CD4-positive, alpha-beta T cell treated with Interleukin-6 for 4 hours (primary cell): ENCODE measurements at regions not wholly inside any gene's neighbourhood (a gene's known extent, or its start where the extent isn't known, plus 50 kb on each side); places are given as distances from the start of the nearest gene placed in this dataset.

Experiments used
- DNase-seq: peaks from one replicate; pipeline ENCODE4 v3.0.0-alpha.2; 2020; ENCODE audit warnings: mixed read lengths

DNA sequence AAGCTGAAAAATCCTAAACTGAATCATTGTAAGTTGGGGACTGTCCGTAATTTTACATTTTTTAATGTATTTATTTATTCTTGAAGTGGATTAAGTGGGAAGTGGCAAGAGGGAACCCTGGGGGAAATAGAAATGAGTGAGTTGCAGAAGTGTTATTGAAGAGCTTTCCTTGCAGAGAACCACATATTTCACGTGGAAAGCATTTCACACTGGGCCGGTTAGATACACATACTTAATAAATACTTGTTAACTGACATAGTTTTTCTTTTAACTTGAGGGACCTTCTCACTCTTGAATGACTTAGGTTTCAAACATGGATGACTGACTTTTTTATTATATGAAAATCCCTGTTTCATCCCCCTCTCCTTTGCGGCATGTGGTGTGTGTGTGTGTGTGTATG lies 239.3 kb downstream of the LMO4 start:
- DNase-seq, result no peak

GRCh38 chr1:87568911-87569310 lies 240.2 kb downstream of the LMO4 start:
- DNase-seq, result no peak

DNA sequence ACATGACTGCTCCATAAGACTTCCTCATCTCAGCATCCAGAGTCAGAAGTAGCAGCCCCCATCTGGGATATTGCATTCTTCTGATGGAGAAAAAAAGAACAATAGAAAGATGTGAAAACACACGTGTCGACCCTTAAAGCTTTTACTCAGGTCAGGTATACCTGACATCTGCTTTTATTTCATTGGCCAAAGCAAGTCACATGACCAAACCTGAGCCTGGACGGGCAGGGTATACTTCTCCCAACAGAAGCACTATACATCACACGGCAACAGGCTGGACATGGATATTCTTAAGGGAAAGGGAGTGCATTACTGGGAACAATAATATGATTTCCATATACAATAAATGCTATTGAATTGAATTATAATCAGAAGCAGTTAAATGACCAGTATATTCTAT lies 243.3 kb downstream of the LMO4 start:
- DNase-seq, result no peak

DNA sequence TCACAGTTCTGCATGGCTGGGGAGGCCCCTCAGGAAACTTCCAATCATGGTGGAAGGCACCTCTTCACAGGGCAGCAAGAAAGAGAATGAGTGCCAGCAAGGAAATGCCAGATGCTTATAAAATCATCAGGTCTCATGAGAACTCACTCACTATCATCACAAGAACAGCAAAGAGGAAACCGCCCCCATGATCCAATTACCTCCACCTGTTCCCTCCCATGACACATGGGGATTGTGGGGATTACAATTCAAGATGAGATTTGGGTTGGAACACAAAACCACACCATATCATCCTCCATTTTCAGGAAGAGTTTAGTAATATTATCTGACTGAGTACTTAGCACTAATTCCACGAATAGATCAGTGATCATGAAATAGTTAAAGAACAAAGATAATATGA lies 244.2 kb downstream of the LMO4 start:
- no peak for DNase-seq

DNA sequence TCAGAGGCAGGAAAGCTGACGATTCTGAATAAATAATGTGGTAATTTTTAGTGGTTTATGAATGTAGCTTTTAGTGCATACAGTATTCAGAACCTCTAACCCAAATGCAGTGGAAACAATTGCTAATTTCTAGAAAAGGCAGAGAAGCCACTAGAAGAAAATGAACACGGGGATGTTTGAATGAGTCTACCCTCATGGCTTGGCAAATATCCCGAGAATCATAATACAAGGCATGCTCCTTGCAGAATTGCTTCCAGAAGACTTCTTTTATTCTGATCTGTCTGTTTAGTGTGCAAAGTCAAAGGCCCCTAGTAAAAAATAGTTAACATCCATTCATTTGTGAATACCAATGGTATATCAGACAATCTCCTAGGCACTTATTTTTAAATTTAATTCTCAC lies 246.8 kb downstream of the LMO4 start:
- DNase-seq, result no peak

GRCh38 chr1:87578464-87578863 lies 249.8 kb downstream of the LMO4 start:
- DNase-seq, result no peak

- no peak for DNase-seq
These were observed 254.8 kb downstream of the LMO4 start for GRCh38 chr1:87583459-87583858.

GRCh38 chr1:87584586-87584985 lies 255.9 kb downstream of the LMO4 start:
- DNase-seq, result no peak

DNA sequence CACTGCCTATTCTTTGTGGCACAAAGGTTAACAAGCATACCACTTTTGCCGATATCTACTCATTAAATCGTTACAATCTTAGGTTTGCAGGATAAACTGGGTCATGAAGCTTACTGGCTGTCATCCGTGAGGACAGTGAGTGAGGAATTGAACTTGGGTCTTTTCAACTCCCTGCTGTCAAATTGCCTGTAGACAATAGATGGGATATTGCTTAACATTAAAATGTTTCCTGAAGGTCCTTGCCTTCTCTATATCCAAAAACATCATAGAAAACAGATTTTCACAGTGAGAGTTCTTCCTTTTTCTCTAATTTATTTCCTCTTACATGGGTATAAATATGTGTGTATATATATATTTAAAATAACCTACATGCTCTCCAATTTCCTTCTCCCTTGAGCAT lies 257.8 kb downstream of the LMO4 start:
- no peak for DNase-seq

- DNase-seq, result no peak
These were observed 259.8 kb downstream of the LMO4 start for GRCh38 chr1:87588495-87588894.

DNA sequence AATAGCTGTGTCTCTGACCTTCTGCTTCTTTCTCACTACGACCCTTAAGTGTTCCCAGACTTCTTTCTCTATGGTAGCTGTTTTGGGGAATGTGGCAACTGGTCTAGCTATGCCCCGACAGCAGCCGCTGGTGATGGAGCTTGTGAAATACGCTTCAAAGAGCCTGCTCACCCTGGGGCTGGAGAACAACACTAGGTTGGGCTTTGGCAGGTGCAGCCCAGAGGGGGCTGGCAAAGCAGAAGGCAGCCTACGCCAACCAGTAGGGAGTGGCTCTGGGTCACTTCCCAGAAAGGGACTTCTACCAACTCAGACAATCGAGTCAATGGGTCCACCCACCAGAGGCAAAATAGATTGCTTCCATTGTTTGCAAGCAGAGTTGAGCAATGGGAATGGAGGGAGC lies 262.8 kb downstream of the LMO4 start:
- DNase-seq, result no peak

DNA sequence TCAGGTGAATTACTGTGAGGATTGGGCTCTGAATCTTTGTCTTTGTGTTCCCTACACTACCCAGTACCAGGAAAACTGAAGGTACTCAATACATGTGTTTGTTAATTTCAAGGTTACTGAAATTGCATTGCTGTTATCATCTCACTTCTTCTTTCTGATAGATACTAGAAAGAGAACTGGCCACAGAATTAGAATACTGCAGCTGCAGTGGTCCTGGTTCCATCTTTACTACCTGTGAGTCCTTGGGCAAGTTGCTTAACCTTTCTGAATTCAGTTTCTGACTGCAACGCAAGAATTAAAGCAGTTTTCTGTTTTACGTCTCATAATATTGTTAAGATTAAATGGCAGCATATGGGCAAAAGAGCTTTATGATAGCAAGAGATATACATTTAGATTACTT lies 263.5 kb downstream of the LMO4 start:
- no peak for DNase-seq

DNA sequence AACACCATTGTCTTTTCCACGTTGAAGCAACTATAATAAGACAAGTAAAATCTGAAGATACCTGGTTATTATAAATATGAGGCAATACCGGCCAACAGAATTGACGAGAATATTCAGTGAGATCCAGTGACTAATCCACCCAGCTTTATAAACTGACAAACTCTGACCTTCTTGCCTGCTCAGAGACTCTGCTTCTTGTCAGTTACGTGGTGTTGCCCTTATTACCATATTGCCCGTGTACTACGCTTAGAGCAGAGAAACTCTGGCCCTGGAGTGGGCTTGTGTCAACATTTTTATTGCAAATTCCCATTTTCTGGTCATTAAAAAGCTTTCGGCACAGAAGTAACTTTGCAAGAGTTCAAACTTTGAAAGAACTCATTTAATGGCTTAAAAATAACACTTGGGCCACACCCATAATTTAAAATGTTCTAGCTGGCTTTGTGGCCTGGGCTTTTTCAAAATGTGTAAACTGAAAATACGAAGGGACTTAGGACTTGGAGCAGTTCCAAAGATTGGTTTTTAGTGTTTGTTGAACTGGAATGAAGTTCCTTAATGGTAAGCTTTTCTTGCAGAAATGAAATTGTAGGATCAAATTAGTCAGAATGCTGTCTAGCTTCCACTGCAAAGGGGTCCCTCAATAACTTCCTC lies 266.2 kb downstream of the LMO4 start:
- DNase-seq, result no peak

DNA sequence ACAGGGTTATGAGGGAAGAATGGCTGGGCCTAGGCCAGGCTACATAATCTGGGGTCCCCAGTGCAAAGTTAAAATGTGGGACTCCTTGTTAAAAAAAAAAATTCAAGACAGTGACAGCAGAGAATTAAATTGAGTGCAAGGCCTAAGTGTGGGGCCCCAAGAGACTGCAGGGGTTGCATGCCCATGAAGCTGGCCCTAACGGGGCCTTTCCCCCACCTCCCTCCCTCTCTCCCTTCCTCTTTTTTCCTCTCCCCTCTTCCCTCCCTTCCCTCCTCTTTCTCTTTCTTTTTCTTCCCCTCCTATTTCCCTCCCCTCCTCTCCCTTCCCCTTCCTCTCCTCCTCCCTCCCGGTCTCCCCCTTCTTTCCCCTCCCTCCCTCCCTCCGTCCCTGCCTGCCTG lies 266.7 kb downstream of the LMO4 start:
- DNase-seq, result no peak

GRCh38 chr1:87598429-87598828 lies 269.7 kb downstream of the LMO4 start:
- no peak for DNase-seq

- no peak for DNase-seq
These were observed 270.9 kb downstream of the LMO4 start for GRCh38 chr1:87599569-87599968.

- no peak for DNase-seq
These were observed 271.6 kb downstream of the LMO4 start for GRCh38 chr1:87600055-87600850.

DNA sequence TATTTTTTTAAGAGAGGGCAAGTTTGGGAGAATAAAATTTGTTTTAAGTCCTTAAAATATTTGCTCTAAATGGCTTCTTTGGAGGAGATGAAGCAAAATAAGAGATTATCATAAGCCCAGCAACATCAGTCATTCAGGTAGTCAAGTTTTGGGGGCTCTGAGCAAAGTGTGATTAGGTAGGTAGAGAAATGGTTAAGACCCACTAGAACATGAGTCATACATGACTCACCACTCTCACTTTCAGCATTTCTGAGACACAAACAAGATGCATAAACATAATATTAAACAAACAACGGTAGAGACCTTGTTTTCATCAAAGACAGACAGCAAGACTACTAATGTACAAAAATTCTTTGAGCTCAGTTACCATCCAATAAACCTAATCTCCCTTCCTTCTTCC lies 272.2 kb downstream of the LMO4 start:
- no peak for DNase-seq

DNA sequence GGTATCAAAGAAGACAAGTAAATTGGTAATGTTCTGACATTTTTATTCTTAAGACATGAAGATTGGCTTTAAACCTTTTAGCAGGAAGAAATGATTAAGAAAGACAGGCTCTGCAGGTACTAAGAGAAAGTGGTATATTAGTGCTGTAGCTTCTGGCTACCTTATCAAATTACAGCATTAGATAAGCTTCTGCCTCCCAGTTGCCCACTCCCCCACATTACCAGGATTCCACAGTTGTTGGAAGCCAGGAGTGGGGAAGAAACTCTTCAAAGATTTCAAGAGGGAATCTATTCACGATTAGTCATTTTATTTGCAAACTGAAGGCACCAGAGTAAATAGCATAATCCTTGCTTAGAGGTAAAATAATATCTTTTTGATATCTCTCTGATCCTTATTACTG lies 274.9 kb downstream of the LMO4 start:
- no peak for DNase-seq

DNA sequence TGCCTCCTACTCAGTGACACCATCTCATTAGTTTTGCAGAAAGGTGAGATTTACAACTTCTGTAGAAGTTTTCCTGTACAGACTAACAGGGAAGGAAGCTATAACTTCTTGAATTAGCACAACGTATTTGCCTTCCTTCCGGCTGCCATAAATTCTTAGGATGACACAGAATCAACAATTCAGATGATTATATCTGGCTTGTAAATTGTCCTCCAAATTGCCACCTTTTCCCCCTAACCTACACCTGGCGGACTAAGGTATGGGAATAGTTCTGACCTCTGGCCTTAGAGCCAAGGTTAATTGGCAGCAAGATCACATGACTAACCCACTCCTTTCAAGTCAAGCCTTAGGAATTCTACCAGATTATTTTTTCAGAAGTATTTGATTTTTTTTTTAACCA lies 284.3 kb downstream of the LMO4 start:
- DNase-seq, result no peak

DNA sequence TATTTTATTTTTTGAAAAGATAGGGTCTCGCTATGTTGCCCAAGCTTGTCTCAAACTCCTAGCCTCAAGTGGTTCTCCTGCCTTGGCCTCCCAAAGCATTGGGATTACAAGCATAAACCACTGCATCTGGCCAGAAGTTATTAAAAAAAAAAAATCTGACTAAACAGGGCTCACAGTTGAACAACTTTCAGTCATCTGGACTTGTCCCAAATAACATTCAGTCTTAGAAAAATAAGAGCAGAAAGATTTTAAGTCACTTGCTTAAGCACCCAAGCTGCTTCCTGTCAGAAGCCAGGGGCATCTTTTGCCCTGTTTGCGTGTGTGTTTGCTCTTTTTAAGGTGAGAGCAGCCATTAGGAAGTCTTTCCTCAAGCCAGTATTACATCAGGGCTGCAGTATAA lies 286.8 kb downstream of the LMO4 start:
- DNase-seq, result no peak

DNA sequence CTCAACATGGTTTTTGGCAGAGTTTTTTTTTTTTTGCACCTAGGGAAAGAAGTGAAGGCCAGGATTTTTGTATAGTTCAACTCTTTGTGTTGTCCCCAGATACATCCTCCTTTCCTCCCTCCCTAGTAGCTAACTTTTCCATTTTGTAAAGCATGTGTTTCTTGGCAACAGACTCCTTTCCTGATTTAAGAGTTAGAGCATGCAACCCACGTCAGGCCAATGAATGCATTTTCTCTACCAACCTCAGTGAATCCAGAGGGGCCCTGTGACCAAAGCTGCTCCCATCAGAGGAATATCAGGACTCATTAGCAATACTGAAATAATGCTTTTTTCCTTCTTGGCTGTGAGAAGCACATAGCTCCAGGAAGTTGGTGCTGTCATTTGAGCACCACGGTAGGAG lies 287.2 kb downstream of the LMO4 start:
- DNase-seq, result no peak

GRCh38 chr1:87620807-87621206 lies 292.1 kb downstream of the LMO4 start:
- DNase-seq, result no peak

DNA sequence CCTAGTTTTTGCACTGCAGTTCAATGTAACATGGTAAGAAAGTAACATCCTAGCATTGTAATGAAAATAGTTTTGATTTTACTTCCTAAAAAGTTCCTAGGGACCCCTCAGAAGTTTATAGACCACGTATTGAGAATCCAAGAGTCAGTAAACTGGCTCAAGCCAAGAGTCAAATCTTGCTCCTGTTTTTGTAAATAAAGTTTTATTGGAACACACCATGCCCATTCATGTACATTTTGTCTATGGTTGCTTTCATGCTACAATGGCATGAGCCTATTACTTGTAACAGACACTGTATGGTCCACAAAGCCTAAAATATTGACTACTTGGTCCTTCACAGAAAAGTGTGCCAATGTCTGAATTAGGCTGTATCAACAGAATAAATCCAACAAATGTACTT lies 301.0 kb downstream of the LMO4 start:
- no peak for DNase-seq

GRCh38 chr1:87632232-87632631 lies 303.6 kb downstream of the LMO4 start:
- DNase-seq, result no peak
